Activated CD4-positive, alpha-beta T cell treated with anti-CD3 and anti-CD28 coated beads, Interleukin-2, amount 10 ng/mL, durations not matched to agents 7 days and 5 days (primary cell): ENCODE measurements at regions not wholly inside any gene's neighbourhood (a gene's known extent, or its start where the extent isn't known, plus 50 kb on each side); places are given as distances from the start of the nearest gene placed in this dataset.

Source experiments
- CTCF ChIA-PET: fragments of 350-600 bp; sonication (Branson Sonifier 250); formaldehyde crosslinking; loops from one replicate; lab custom pipeline; 2021; ENCODE audit warnings: antibody characterized with exemption; lab: Charles Lee
- POLR2A ChIA-PET: fragments of 350-600 bp; sonication (Branson Sonifier 250); formaldehyde crosslinking; loops from one replicate; lab custom pipeline; 2021; ENCODE audit warnings: antibody characterized with exemption; lab: Charles Lee
- DNase-seq: peaks from one replicate; pipeline ENCODE4 v3.0.0-alpha.2; 2020
- H3K27ac Mint-ChIP-seq: one replicate; pipeline ENCODE4 v1.8.0; 2021; ENCODE audit warnings: mild to moderate bottlenecking, moderate library complexity, mixed read lengths
- H3K27me3 Mint-ChIP-seq: one replicate; pipeline ENCODE4 v1.8.0; 2021; ENCODE audit warnings: mixed read lengths
- H3K36me3 Mint-ChIP-seq: one replicate; pipeline ENCODE4 v1.8.0; 2021; ENCODE audit warnings: low read depth, mixed read lengths
- H3K4me1 Mint-ChIP-seq: one replicate; pipeline ENCODE4 v1.8.0; 2021; ENCODE audit warnings: mixed read lengths
- H3K4me3 Mint-ChIP-seq: one replicate; pipeline ENCODE4 v1.8.0; 2021; ENCODE audit warnings: mild to moderate bottlenecking, moderate library complexity, mixed read lengths
- H3K9me3 Mint-ChIP-seq: one replicate; pipeline ENCODE4 v1.8.0; 2021; ENCODE audit warnings: mixed read lengths

- ChIA-PET CTCF (no interaction called here), POLR2A (no interaction called here)
- no peak for DNase-seq
- Mint-ChIP-seq H3K27me3 (no peaks in the 10 kb centered on the region), H3K9me3 (no peaks in the 10 kb centered on the region), H3K36me3 (no peaks in the 10 kb centered on the region), H3K4me1 (no peaks in the 10 kb centered on the region), H3K27ac (no peak overlapping the region), H3K4me3 (no peak overlapping the region)
These were observed 1211.5 kb upstream of the ZEB2 start for GRCh38 chr2:145731467-145731866.

DNA sequence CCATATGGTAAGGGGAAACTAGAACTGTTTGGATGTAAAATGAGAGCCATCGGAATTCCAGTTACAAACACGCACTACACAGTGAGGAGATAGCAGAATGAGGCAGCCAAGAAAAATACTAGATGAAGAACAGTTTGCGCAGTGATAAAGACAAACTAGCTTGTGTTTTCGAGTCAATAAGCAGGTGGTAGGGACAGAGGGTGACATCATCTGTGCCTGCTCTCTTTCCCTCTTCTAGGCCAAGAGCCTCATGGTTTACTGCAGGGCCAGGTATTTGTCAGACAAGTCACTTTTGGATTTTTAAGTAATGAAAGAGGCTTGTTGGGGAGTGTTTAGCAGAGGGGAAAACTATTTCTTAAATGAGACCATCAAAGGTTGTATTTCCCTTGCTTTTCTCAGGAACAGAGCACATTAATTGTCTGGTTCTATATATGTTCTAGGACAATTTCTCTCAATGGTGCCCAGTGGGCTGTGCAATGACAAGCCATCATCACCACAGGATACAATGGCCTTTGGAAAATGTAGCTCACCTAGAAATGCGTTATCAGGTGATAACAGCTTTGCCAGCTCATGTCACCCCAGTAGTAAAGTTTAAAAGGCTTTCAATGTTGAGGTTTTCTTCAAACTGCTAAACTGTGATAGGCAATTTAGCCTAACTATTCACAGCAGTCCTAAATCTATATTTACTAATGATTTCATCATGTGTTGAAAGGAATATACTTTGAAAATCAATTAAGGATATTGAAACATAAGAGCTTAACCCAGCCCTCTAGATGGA lies 1210.3 kb upstream of the ZEB2 start:
- no peaks in the 10 kb centered on the region for H3K9me3 Mint-ChIP-seq
- H3K27me3 Mint-ChIP-seq, result peaks cover 3% of the 10 kb centered on the region
- H3K27ac Mint-ChIP-seq, result no peak overlapping the region
- no peak overlapping the region for H3K4me3 Mint-ChIP-seq
- no peak for DNase-seq
- CTCF ChIA-PET, result no interaction called here
- POLR2A ChIA-PET, result no interaction called here
- H3K4me1 Mint-ChIP-seq, result no peaks in the 10 kb centered on the region
- H3K36me3 Mint-ChIP-seq, result no peaks in the 10 kb centered on the region

DNA sequence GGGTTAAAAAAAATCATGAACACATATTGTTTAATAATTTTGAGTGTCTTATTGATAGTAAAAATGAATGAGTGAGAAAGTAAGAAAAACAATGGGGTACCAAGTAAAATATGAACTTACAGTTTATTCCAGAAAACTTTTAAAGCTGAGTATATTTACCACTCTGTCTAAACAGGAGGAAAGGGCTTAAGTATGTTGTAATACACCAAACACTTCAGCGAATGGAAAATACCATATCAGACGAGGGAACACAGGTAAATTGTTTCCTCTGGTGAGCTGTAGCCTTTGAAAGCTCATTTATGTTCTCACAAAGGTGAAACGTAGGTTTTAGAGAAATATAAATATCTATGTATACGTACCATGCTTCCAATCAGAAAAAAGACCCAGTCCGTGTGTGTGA lies 1209.6 kb upstream of the ZEB2 start:
- no peak for DNase-seq
- no peaks in the 10 kb centered on the region for H3K9me3 Mint-ChIP-seq
- no peaks in the 10 kb centered on the region for H3K36me3 Mint-ChIP-seq
- H3K27me3 Mint-ChIP-seq, result peaks cover 3% of the 10 kb centered on the region
- POLR2A ChIA-PET, result no interaction called here
- CTCF ChIA-PET, result no interaction called here
- no peak overlapping the region for H3K4me3 Mint-ChIP-seq
- no peak overlapping the region for H3K27ac Mint-ChIP-seq
- no peaks in the 10 kb centered on the region for H3K4me1 Mint-ChIP-seq

DNA sequence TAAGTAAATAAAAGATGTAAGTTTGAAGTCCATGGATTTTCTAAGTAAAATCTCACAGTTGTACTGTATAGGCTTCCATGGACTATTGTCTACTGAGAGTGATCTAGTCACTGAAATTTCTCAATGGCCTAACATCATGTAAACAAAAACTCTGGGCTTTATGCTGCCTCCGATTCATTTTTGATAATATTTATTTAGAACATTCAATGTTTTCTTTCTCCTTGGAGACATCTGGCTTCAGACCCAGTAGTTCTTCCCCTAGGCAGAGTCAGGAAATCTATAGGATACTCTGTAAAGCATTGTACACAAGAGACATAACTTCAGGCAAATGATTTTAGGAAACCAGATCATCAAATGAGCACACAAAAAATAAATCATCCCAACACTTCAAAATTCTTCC lies 1208.6 kb upstream of the ZEB2 start:
- no peak for DNase-seq
- ChIA-PET CTCF (no interaction called here), POLR2A (no interaction called here)
- no peaks in the 10 kb centered on the region for H3K9me3 Mint-ChIP-seq
- no peak overlapping the region for H3K4me3 Mint-ChIP-seq
- peaks cover 3% of the 10 kb centered on the region for H3K27me3 Mint-ChIP-seq
- no peaks in the 10 kb centered on the region for H3K4me1 Mint-ChIP-seq
- H3K27ac Mint-ChIP-seq, result no peak overlapping the region
- H3K36me3 Mint-ChIP-seq, result no peaks in the 10 kb centered on the region

GRCh38 chr2:145725876-145726275 lies 1206.0 kb upstream of the ZEB2 start:
- Mint-ChIP-seq H3K27me3 (peaks cover 3% of the 10 kb centered on the region), H3K4me3 (no peak overlapping the region), H3K27ac (no peak overlapping the region), H3K9me3 (no peaks in the 10 kb centered on the region), H3K36me3 (no peaks in the 10 kb centered on the region), H3K4me1 (no peaks in the 10 kb centered on the region)
- DNase-seq, result no peak
- ChIA-PET POLR2A (no interaction called here), CTCF (no interaction called here)

- POLR2A ChIA-PET, result no interaction called here
- no peak overlapping the region for H3K27ac Mint-ChIP-seq
- H3K4me3 Mint-ChIP-seq, result no peak overlapping the region
- no peaks in the 10 kb centered on the region for H3K4me1 Mint-ChIP-seq
- CTCF ChIA-PET, result interaction anchor here (0.7 kb wide), 1 partner anchor 436 kb away, joined by 3 read pairs; no protein-coding TSS in a partner anchor
- H3K27me3 Mint-ChIP-seq, result peaks cover 3% of the 10 kb centered on the region
- H3K9me3 Mint-ChIP-seq, result no peaks in the 10 kb centered on the region
- no peaks in the 10 kb centered on the region for H3K36me3 Mint-ChIP-seq
- DNase-seq, result no peak
These were observed 1204.5 kb upstream of the ZEB2 start for GRCh38 chr2:145724311-145724898.

DNA sequence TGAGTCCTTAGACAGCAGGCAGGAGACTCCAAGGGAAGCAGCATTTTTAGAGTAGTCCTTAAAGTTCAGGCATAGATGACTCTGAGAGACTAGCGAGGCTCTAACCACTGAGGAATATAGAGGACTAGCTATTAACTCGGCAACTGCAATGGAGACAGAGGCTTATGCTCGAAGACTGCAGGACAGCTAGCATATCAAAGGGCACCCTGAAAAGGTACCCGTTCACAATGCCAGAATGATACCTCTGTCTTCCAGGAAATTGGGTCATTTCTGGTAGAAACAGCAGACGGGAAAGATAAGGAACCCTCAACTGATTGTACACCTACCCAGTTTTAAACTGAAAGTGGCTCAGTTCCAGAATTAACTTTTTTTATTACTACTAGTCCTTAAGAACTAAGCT lies 1204.0 kb upstream of the ZEB2 start:
- ChIA-PET CTCF (no interaction called here), POLR2A (no interaction called here)
- Mint-ChIP-seq H3K4me3 (no peak overlapping the region), H3K9me3 (no peaks in the 10 kb centered on the region), H3K4me1 (no peaks in the 10 kb centered on the region), H3K36me3 (no peaks in the 10 kb centered on the region), H3K27me3 (peaks cover 3% of the 10 kb centered on the region), H3K27ac (no peak overlapping the region)
- DNase-seq, result no peak

DNA sequence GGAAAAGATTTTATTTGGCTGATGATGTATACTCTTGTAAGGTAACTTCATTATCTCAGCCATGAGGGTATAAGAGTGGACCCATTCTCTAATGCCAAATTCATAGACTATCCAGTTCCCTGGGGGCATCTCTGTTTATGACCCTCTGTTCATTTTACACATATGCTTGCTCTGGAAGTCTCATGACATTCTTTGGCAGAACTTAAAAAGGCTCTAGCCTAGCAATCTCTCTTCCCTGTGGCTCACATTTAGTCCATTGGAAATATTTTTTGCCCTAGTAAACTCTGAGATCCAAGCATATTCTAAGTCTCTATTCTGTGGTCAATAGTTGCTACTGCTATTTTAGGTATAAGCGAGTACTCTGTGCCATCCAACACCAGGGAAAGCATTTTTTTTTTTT lies 1201.8 kb upstream of the ZEB2 start:
- POLR2A ChIA-PET, result no interaction called here
- CTCF ChIA-PET, result no interaction called here
- H3K36me3 Mint-ChIP-seq, result no peaks in the 10 kb centered on the region
- DNase-seq, result no peak
- H3K9me3 Mint-ChIP-seq, result no peaks in the 10 kb centered on the region
- H3K27me3 Mint-ChIP-seq, result peaks cover 3% of the 10 kb centered on the region
- no peak overlapping the region for H3K27ac Mint-ChIP-seq
- no peak overlapping the region for H3K4me3 Mint-ChIP-seq
- H3K4me1 Mint-ChIP-seq, result no peaks in the 10 kb centered on the region

DNA sequence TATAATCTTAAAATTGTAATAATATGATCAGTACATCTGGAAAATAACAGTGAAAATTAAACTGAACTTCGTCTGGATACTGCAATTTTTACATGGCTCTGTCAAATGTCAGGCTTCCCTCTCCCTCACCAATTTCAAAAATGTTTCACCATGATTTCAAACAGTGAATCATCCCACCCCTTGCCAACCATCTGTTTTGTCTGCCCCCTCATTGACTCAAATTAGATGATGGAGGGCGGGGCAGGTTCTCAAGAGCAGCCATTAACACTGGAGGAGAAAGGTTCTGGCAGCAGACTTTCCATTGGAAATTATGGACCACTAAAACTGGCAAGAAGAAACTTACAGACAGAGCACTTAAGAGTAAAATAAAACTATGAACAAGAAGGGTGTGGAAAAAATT lies 1195.7 kb upstream of the ZEB2 start:
- ChIA-PET CTCF (no interaction called here), POLR2A (no interaction called here)
- Mint-ChIP-seq H3K27ac (no peak overlapping the region), H3K36me3 (no peaks in the 10 kb centered on the region), H3K27me3 (no peaks in the 10 kb centered on the region), H3K4me3 (no peak overlapping the region), H3K9me3 (no peaks in the 10 kb centered on the region), H3K4me1 (no peaks in the 10 kb centered on the region)
- no peak for DNase-seq

DNA sequence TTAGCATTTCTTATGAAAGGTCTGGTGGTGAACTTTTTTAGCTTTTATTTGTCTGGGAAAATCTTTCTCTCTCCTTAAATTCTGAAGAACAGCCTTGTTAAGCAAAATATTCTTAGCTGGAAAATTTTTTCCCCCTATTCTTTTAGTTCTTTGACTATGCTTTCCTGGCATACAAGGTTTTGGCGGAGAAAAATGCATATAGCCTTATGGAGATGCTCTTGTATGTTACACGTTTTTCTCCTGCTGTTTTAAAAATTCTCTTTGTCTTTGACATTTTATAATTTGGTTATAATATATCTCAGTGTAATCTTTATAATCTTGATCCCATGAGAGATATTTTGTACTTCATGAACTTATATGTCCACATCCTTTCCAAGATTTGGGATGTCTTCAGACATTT lies 1190.4 kb upstream of the ZEB2 start:
- Mint-ChIP-seq H3K27me3 (no peaks in the 10 kb centered on the region), H3K4me3 (no peak overlapping the region), H3K4me1 (no peaks in the 10 kb centered on the region), H3K9me3 (no peaks in the 10 kb centered on the region), H3K36me3 (no peaks in the 10 kb centered on the region), H3K27ac (no peak overlapping the region)
- ChIA-PET POLR2A (no interaction called here), CTCF (no interaction called here)
- no peak for DNase-seq

GRCh38 chr2:145702305-145702704 lies 1182.4 kb upstream of the ZEB2 start:
- no peak overlapping the region for H3K27ac Mint-ChIP-seq
- H3K4me3 Mint-ChIP-seq, result no peak overlapping the region
- CTCF ChIA-PET, result no interaction called here
- POLR2A ChIA-PET, result no interaction called here
- no peaks in the 10 kb centered on the region for H3K4me1 Mint-ChIP-seq
- no peak for DNase-seq
- no peaks in the 10 kb centered on the region for H3K27me3 Mint-ChIP-seq
- no peaks in the 10 kb centered on the region for H3K9me3 Mint-ChIP-seq
- no peaks in the 10 kb centered on the region for H3K36me3 Mint-ChIP-seq

- H3K27me3 Mint-ChIP-seq, result no peaks in the 10 kb centered on the region
- CTCF ChIA-PET, result no interaction called here
These were observed 1173.1 kb upstream of the ZEB2 start for GRCh38 chr2:145692971-145693478.

DNA sequence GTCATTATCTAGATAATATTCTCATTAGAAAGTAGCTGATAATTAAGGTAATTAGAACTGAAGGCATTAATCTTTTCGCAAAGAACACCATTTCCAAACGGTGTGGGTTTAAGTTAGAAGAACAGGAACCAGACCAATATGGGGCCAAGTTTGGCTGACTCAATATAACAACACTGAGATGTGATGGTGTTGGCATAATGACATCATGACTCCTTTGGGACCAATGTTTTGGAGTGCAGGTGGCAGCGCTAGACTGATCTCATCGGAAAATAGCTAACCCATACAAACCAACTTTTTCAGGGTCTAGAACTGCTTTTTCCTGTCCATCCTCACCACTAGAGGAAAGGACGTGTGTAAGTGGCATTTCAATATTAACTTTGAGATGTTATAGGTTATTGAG lies 1171.7 kb upstream of the ZEB2 start:
- no peak overlapping the region for H3K4me3 Mint-ChIP-seq
- H3K4me1 Mint-ChIP-seq, result no peaks in the 10 kb centered on the region
- no peaks in the 10 kb centered on the region for H3K27me3 Mint-ChIP-seq
- POLR2A ChIA-PET, result no interaction called here
- CTCF ChIA-PET, result no interaction called here
- no peak overlapping the region for H3K27ac Mint-ChIP-seq
- DNase-seq, result no peak
- H3K36me3 Mint-ChIP-seq, result no peaks in the 10 kb centered on the region
- H3K9me3 Mint-ChIP-seq, result no peaks in the 10 kb centered on the region

More at GRCh38 chr2:145692971-145693478, 1173.1 kb upstream of the ZEB2 start:
- no peak for DNase-seq
- POLR2A ChIA-PET, result no interaction called here
- H3K36me3 Mint-ChIP-seq, result no peaks in the 10 kb centered on the region
- no peak overlapping the region for H3K27ac Mint-ChIP-seq
- no peaks in the 10 kb centered on the region for H3K9me3 Mint-ChIP-seq
- no peak overlapping the region for H3K4me3 Mint-ChIP-seq
- no peaks in the 10 kb centered on the region for H3K4me1 Mint-ChIP-seq
